ENCODE measurements at regions not wholly inside any gene's neighbourhood (a gene's known extent, or its start where the extent isn't known, plus 50 kb on each side); places are given as distances from the start of the nearest gene placed in this dataset.

GRCh38 chr16:66144641-66145040 lies 221.8 kb upstream of the CDH5 start:
- no peaks in the 10 kb centered on the region for H3K36me3 ChIP-seq
- no peak for DNase-seq (ENCODE audit: low spot score in 2 of 2)
- H3K4me3 ChIP-seq: no peak overlapping the region
- no peak overlapping the region for H3K27ac ChIP-seq
- no peak for TF ChIP-seq CTCF (IDR thresholded peaks at IDR 0.05)
- TF ChIP-seq POLR2A (IDR thresholded peaks at IDR 0.05): no peak
- no peak for TF ChIP-seq POLR2AphosphoS5 (IDR thresholded peaks at IDR 0.05)
- no peak for TF ChIP-seq EP300 (IDR thresholded peaks at IDR 0.05)
- H3K27me3 ChIP-seq: no peaks in the 10 kb centered on the region
- H3K4me1 ChIP-seq: no peaks in the 10 kb centered on the region
- no peaks in the 10 kb centered on the region for H3K9me3 ChIP-seq
- 79% methylated on average over 3 of the region's 3 CpGs for WGBS

GRCh38 chr16:66143415-66143814 lies 223.1 kb upstream of the CDH5 start:
- Histone ChIP-seq H3K36me3 (no peaks in the 10 kb centered on the region), H3K4me3 (no peak overlapping the region), H3K4me1 (no peaks in the 10 kb centered on the region), H3K9me3 (no peaks in the 10 kb centered on the region), H3K27ac (no peak overlapping the region), H3K27me3 (no peaks in the 10 kb centered on the region)
- no peak for TF ChIP-seq POLR2A (IDR thresholded peaks at IDR 0.05)
- no peak for TF ChIP-seq POLR2AphosphoS5 (IDR thresholded peaks at IDR 0.05)
- TF ChIP-seq CTCF (IDR thresholded peaks at IDR 0.05): no peak
- no peak for TF ChIP-seq EP300 (IDR thresholded peaks at IDR 0.05)
- DNase-seq (ENCODE audit: low spot score in 2 of 2): no peak
- 45% methylated on average over 1 of the region's 1 CpG for WGBS

- H3K4me1 ChIP-seq: no peaks in the 10 kb centered on the region
- H3K9me3 ChIP-seq: no peaks in the 10 kb centered on the region
- no peak overlapping the region for H3K4me3 ChIP-seq
- 93% methylated on average over 5 of the region's 5 CpGs for WGBS
- H3K27ac ChIP-seq: no peak overlapping the region
- no peak for TF ChIP-seq CTCF (IDR thresholded peaks at IDR 0.05)
- TF ChIP-seq POLR2A (IDR thresholded peaks at IDR 0.05): no peak
- no peak for TF ChIP-seq EP300 (IDR thresholded peaks at IDR 0.05)
- no peak for TF ChIP-seq POLR2AphosphoS5 (IDR thresholded peaks at IDR 0.05)
- no peaks in the 10 kb centered on the region for H3K27me3 ChIP-seq
- no peak for DNase-seq (ENCODE audit: low spot score in 2 of 2)
- H3K36me3 ChIP-seq: no peaks in the 10 kb centered on the region
Observed at GRCh38 chr16:66141885-66142284, 224.6 kb upstream of the CDH5 start.

GRCh38 chr16:66137853-66138252 lies 228.6 kb upstream of the CDH5 start:
- no peaks in the 10 kb centered on the region for H3K9me3 ChIP-seq
- no peak for TF ChIP-seq CTCF (IDR thresholded peaks at IDR 0.05)
- no peak for TF ChIP-seq POLR2AphosphoS5 (IDR thresholded peaks at IDR 0.05)
- TF ChIP-seq POLR2A (IDR thresholded peaks at IDR 0.05): no peak
- no peaks in the 10 kb centered on the region for H3K36me3 ChIP-seq
- H3K4me1 ChIP-seq: peaks cover 5% of the 10 kb centered on the region
- H3K4me3 ChIP-seq: no peak overlapping the region
- H3K27ac ChIP-seq: no peak overlapping the region
- 91% methylated on average over 3 of the region's 3 CpGs for WGBS
- no peak for DNase-seq (ENCODE audit: low spot score in 2 of 2)
- H3K27me3 ChIP-seq: no peaks in the 10 kb centered on the region

- H3K27ac ChIP-seq: no peak overlapping the region
- H3K4me3 ChIP-seq: no peak overlapping the region
- no peak for DNase-seq (ENCODE audit: low spot score in 2 of 2)
- no peaks in the 10 kb centered on the region for H3K27me3 ChIP-seq
- no peaks in the 10 kb centered on the region for H3K9me3 ChIP-seq
- peaks cover 5% of the 10 kb centered on the region for H3K4me1 ChIP-seq
- no peak for TF ChIP-seq POLR2A (IDR thresholded peaks at IDR 0.05)
- no peak for TF ChIP-seq POLR2AphosphoS5 (IDR thresholded peaks at IDR 0.05)
- no peak for TF ChIP-seq CTCF (IDR thresholded peaks at IDR 0.05)
- no peak for TF ChIP-seq EP300 (IDR thresholded peaks at IDR 0.05)
- H3K36me3 ChIP-seq: no peaks in the 10 kb centered on the region
- WGBS: 72% methylated on average over 4 of the region's 4 CpGs
Observed at GRCh38 chr16:66136841-66137240, 229.7 kb upstream of the CDH5 start.

Data from suprapubic skin (tissue), 4 donors.